Amniotic stem cell (primary cell): ENCODE measurements at regions not wholly inside any gene's neighbourhood (a gene's known extent, or its start where the extent isn't known, plus 50 kb on each side); places are given as distances from the start of the nearest gene placed in this dataset.
A peak's percentile ranks its signal among the peaks of the same experiment; 100 is the strongest.
"Not testable (repeated sequence)": the region's sequence is repeated elsewhere in the genome, so short reads cannot be mapped to it uniquely, and the experiment has no call there.

Source experiments
- DNase-seq: peaks from one replicate; lab custom pipeline; 2025; lab: John Stamatoyannopoulos, UW

DNA sequence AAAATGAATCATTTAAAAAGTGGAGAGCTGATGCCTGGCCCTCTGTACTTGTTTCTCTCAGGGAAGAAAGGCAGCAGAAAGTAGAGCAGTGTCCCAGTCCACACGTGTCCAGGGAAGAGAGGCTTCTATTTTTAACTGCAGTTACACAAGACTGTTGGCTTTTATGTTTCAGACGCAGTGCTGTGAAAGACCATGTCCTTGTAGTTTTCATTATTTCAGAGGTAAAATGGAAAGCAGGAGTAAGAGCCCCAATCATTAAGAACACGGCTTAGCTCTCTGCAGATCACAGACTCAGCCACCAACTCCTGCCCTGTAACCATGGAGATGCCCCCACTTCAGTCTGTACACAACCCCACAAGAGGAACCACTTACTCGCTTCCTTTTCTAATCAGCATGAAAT lies 336.3 kb downstream of the DAD1 start:
- no peak for DNase-seq

- DNase-seq: no peak
These were observed 337.9 kb downstream of the DAD1 start for GRCh38 chr14:22251090-22251489.

GRCh38 chr14:22249770-22250169 lies 339.3 kb downstream of the DAD1 start:
- DNase-seq: no peak

- no peak for DNase-seq
These were observed 344.9 kb downstream of the DAD1 start for GRCh38 chr14:22243971-22244581.

DNA sequence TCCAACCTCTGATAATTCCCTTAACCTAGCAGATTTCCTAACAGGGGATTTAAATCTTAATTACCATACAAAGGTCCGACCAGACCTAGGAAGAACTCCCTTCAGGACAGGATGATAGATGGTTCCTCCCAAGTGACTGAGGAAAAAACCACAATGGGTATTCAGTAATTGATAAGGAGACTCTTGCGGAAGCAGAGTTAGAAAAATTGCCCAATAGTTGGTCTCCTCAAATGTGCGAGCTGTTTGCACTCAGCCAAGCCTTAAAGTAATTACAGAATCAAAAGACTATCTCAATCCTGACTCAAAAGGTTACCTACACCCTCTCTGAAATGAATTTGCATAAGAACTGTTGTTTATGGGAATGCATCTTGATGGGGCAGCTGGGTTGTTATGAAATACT lies 350.7 kb downstream of the DAD1 start:
- not testable (repeated sequence) for DNase-seq

GRCh38 chr14:22233377-22233776 lies 355.6 kb downstream of the DAD1 start:
- no peak for DNase-seq

DNA sequence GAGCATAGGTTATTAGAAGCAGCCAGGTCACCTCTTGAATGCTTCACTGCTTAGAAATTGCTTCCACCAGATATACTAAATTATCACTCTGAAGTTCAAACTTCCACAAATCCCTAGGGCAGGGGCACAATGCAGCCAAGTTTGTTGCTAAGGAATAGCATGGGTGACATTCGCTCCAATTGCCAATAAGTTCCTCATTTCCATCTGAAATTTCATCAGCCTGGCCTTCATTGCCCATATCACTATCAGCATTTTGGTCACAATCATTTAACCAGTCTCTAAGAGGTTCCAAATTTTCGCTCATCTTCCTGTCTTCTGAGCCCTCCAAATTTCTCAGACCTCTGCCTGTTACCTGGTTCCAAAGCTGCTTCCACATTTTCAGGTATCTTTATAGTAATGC lies 356.1 kb downstream of the DAD1 start:
- DNase-seq: no peak

DNA sequence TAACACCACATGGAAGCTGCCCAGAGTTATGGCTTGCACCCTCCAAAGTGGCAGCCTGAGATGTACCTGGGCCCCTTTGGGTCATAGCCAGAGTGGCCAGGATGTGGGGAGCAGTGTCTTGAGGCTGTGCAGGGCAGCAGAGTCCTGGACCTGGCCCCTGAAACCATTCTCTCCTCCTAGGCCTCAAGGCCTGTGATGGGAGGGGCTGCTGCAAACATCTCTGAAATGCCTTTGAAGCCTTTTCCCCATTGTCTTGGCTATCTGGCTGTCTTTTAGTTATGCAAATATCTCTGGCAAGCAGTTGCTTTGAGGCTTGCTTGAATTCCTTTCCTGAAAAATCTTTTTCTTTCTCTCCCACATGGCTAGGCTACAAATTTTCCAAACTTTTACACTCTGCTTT lies 356.5 kb downstream of the DAD1 start:
- DNase-seq: no peak

- no peak for DNase-seq
These were observed 358.0 kb downstream of the DAD1 start for GRCh38 chr14:22231018-22231417.

GRCh38 chr14:22230517-22230916 lies 358.5 kb downstream of the DAD1 start:
- no peak for DNase-seq

DNA sequence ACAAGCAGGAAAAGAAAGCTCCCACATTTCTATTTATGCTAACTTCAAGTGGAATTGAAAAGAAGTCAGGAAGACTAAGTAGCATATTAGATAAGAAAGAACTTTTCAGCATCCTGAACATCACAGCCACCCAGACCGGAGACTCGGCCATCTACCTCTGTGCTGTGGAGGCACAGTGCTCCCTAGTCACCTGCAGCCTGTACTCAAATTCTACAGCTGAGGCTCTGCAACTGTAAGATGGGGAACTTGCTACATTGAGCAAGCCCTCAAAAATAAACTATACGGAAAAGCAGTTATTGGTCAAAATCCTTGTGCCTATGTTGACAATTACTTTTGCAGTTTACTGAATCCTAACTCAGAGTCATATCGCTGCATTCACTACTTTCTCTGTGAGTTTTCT lies 361.9 kb downstream of the DAD1 start:
- DNase-seq: no peak

- DNase-seq: no peak
These were observed 362.6 kb downstream of the DAD1 start for GRCh38 chr14:22226381-22226780.

- DNase-seq: no peak
These were observed 363.4 kb downstream of the DAD1 start for GRCh38 chr14:22225516-22226140.

- DNase-seq: no peak
These were observed 367.5 kb downstream of the DAD1 start for GRCh38 chr14:22221508-22221907.

- DNase-seq: peak; percentile 8
These were observed 368.6 kb downstream of the DAD1 start for GRCh38 chr14:22220427-22220826.

DNA sequence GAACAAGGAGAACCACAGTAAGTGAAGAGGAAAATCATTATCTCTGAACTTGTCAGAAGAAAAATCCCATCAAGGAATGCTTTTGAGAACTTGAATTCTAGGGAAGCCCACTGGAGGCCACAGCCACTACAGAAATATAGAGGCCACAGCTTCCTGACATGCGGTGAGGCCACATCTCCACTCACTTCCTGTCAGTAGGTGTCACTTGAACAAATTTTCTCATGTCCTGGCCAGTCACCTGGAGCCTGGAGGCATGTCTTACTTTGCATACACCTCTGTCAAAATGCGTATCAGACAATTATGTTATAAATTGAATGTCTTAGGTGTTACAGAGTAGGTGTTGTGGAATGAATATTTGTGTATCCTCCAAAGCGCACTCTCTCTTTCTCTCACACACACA lies 370.3 kb downstream of the DAD1 start:
- DNase-seq: no peak

DNA sequence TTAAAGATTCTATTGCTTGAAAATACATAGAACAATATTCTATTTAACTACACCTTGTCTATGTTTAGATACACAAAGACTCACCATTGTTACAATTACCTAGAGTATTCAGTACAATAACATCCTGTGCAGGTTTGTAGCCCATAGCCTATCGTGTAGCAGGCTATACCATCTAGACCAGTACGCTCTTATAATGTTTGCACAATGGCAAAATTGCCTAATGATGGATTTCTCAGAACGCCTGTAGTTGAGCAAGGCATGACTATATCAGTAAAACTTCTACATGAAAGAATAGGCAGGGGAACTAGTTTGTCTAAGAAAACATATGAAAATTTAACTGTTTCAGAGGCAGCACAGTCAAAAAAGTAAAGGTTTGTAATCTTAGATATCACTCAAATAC lies 375.9 kb downstream of the DAD1 start:
- no peak for DNase-seq

DNA sequence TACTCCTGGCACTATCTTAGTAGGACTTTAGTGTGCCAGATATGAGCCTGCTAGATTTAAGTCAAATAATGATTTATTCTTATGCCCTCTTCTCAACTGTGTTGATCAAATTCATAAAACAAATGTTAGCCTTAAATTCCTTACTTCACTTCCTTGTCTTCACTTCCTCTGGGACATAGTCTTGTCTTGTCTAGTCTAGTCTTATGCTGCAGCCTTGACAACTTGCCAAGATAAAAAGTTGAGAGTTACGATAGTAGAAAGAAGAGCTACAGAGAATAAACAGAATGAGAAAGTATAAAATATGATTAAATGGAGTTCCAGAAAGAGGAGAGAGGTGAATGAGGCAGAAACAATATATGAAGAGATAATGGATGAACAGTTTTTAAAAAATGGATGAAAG lies 378.1 kb downstream of the DAD1 start:
- DNase-seq: no peak

DNA sequence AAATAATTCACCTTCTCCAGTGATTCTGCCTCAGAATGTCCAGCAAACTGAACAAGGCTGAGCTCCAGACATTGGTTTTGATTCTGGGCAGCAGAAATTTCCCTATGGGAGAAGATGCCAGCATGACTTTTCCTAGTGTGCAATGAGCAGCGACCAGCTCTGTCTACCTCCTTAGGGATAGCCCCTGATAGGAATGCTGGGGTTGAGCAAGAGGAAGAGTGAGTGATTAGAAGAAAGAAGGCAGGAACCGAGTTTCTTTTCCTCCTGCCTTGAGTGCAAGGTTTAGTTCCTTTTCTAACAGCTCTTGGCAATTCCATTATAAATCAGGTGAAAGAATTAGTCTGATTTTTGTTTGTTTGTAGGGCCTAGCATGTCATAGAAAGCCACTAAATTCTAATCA lies 379.0 kb downstream of the DAD1 start:
- DNase-seq: no peak

- DNase-seq: no peak
These were observed 386.0 kb downstream of the DAD1 start for GRCh38 chr14:22203036-22203435.

- DNase-seq: no peak
These were observed 386.7 kb downstream of the DAD1 start for GRCh38 chr14:22202313-22202712.

DNA sequence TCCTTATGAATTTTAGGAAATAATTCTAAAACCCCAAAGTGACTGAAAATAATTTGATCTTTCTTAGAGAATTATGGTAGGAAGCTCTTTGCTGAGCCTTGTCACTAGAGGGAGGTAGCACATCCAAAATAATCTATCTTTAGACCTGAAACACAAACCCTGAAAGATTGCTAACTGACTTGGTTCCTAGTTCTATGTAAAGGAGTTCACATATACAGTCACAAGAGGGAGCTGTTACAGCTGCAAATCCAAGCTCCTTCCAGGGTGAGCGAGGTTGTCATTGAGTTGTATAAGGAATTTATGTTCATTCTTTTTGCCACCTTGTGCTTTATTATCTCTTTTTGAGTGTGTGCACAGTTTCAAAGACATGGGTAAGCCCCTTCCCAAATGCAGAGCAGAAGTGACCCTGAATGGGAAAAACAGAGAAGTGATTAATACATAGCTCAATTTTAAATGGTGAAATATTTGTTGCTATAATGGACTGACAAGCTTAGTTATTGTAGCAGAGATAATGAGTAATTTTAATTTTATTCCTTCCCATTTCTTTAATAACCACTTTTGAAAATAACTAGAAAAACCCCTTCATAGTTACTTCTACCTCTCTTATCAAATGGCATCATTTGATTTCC lies 387.9 kb downstream of the DAD1 start:
- DNase-seq: peak; percentile 47

DNA sequence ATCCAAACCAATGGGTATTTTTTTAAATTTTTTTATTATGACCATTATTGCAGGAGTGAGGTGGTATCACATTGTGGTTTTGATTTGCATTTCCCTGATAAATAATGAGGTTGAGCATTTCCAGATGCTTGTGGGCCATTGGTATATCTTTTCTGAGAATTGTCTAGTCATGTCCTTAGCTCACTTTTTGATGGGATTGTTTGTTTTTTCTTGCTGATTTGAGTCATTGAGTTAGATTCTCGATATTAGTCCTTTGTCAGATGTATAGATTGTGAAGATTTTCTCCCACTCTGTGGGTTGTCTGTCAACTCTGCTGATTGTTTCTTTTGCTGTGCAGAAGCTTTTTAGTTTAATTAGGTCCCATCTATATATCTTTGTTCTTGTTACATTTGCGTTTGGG lies 388.9 kb downstream of the DAD1 start:
- not testable (repeated sequence) for DNase-seq

DNA sequence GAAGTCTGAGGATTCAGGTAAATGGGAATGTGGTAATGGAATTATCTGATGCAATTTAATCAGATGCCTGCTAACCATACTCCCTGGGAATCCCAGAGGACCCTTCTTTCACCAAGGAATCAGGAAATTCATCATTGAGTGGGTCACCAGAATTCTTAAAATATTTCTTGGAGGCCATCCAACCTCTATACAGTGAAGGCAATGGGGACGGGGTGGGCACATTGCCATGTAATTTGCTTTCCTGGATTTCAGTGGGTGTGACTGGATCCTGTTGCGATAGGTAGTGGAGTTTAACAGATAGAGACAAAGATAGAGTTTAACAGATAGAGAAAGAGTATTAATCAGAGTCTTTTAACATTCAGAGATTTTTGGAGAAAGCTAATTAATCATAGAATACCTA lies 394.4 kb downstream of the DAD1 start:
- no peak for DNase-seq
